ENCODE measurements at regions not wholly inside any gene's neighbourhood (a gene's known extent, or its start where the extent isn't known, plus 50 kb on each side); places are given as distances from the start of the nearest gene placed in this dataset.

GRCh38 chr6:16912756-16913155 is 151.5 kb upstream of the ATXN1 start:
- Mint-ChIP-seq H3K4me3 (no peak overlapping the region), H3K9me3 (peaks cover 5 to 13% of the 10 kb centered on the region in 2 experiments; a peak in 4 of 5 replicates), H3K4me1 (no peaks in the 10 kb centered on the region; a peak in 1 of 4 replicates), H3K27me3 (ENCODE audit: low read depth) (no peaks in the 10 kb centered on the region; the same call in 1 of the 2 replicates), H3K36me3 (ENCODE audit: insufficient read depth in 1 of 3, low read depth in 3 of 3) (peaks cover 1 to 9% (median 3%) of the 10 kb centered on the region in 3 experiments; a peak in 3 of 7 replicates), H3K27ac (no peak overlapping the region)
- Histone ChIP-seq H3K4me1 (ENCODE audit: insufficient read depth, low read length) (no peaks in the 10 kb centered on the region), H4K20me1 (ENCODE audit: control insufficient read depth, insufficient read depth, insufficient read length) (no peaks in the 10 kb centered on the region), H3K4me2 (ENCODE audit: insufficient read depth, insufficient read length, low read length) (no peak overlapping the region), H3T11ph (ENCODE audit: low read length) (no peak overlapping the region), H2BK5ac (ENCODE audit: insufficient read length, low read length) (no peak overlapping the region), H3K23ac (ENCODE audit: insufficient read length, low read depth, low read length) (no peak overlapping the region), H3K9me3 (ENCODE audit: control insufficient read depth, low read depth, low read length) (no peaks in the 10 kb centered on the region), H3K4ac (ENCODE audit: low read depth, low read length) (no peak overlapping the region), H3K79me1 (ENCODE audit: insufficient read depth, low read depth, low read length, poor library complexity, severe bottlenecking) (no peaks in the 10 kb centered on the region), H4K5ac (ENCODE audit: insufficient read length, low read depth, low read length) (no peak overlapping the region), H3K9ac (ENCODE audit: extremely low read depth, insufficient read length, low read length) (no peak overlapping the region), H2BK15ac (ENCODE audit: low read depth, low read length) (no peak overlapping the region), H2BK20ac (ENCODE audit: low read depth, low read length, poor library complexity, severe bottlenecking) (no peak overlapping the region), H3K27ac (ENCODE audit: insufficient read length, low read depth, low read length) (no peak overlapping the region), H2AFZ (ENCODE audit: low read length) (no peak overlapping the region), H3K23me2 (ENCODE audit: insufficient read length, low read depth, low read length, poor library complexity, severe bottlenecking) (no peaks in the 10 kb centered on the region), H3K56ac (ENCODE audit: insufficient read length, low read depth, low read length) (no peak overlapping the region), H3K14ac (ENCODE audit: insufficient read depth, low read length) (no peak overlapping the region), H2AK5ac (ENCODE audit: insufficient read length, low read length) (no peak overlapping the region), H4K8ac (replicated peaks; ENCODE audit: insufficient read length, low read depth, low read length) (no peak overlapping the region), H4K91ac (ENCODE audit: insufficient read length, low read depth, low read length) (no peak overlapping the region), H2BK120ac (ENCODE audit: low read depth, low read length, poor library complexity, severe bottlenecking) (no peak overlapping the region), H3K27me3 (ENCODE audit: insufficient read depth, low read length) (no peaks in the 10 kb centered on the region), H3K79me2 (ENCODE audit: insufficient read depth, low read length) (no peaks in the 10 kb centered on the region), H3K18ac (ENCODE audit: insufficient read length, low read depth, low read length) (no peak overlapping the region), H2BK12ac (ENCODE audit: insufficient read length, low read depth, low read length) (no peak overlapping the region)
- no peak for DNase-seq
- no peak for TF ChIP-seq CTCF (conservative IDR thresholded peaks at IDR 0.05)
